ENCODE measurements at regions not wholly inside any gene's neighbourhood (a gene's known extent, or its start where the extent isn't known, plus 50 kb on each side); places are given as distances from the start of the nearest gene placed in this dataset.
"Not testable (repeated sequence)": the region's sequence is repeated elsewhere in the genome, so short reads cannot be mapped to it uniquely, and the experiment has no call there.

DNA sequence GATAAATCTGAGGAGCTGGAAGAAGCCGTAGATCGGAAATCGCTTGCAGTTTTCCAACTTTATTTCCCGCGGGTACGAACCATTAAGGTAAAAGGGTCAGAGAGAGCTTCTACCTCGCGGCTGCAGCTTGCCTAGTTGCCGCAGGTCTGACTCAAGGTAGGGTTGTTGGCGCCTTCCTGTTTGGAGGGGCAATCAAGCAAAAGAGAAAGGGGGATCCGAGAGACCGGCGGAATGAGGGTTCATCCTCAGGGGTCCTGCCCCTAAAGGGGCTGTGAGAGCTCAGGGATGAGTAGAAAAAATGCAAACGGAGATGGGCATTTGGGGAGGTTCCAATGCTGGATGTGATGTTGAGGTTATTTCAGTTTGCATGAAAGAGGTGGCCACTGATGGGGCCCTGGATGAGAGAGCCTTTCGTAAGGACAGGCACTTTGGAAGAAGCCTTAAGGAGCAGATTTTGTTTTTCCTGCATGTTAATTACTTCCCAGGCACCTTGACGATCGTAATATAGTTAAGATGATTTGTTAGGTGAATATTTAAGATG is 265.4 kb downstream of the CGGBP1 start:
- DNase-seq (ENCODE audit: low read depth), result no peak

GRCh38 chr3:87792534-87793336 is 266.1 kb downstream of the CGGBP1 start, which contains the start of gene HTR1F:
HTR1F (plus strand) TSS chr3:87792706.
- peak; percentile 38 for DNase-seq (ENCODE audit: low read depth)

GRCh38 chr3:87792198-87792533 is 266.6 kb downstream of the CGGBP1 start:
- DNase-seq (ENCODE audit: low read depth), result no peak

DNA sequence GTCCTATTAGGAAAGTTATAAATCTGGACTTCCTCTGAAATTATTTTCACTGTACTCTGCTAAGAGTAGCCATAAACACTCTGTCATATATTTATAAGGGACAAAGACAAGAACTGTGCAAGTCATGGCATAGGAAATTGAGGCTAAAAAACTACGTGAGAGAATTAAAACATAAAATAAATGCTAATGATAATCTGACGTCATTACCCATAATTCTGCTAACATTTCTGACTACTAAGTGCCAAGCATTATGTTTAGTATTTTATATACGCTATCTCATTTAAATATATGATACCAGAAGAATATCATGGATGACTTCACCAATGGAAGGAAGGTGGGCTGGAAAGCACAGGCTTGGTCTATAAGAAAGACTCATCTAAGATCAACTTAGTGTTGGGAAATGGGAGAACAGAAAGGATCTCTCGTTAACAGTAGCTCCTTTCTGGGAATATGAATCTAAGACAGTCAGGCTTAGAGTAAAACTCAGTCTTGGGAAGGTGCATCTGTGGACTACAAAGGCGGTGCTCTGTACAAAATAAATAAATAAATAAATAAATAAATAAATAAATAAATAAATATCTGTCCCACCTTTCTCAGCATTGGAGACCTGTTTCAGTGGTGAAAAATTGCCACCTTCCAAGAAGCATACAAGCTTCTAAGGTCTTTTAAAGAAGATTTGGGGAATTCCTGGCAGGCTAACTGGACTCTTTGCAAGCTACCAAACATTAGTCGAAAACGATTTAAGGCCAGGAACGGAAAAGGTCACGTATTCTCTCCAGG is 267.4 kb downstream of the CGGBP1 start:
- DNase-seq (ENCODE audit: low read depth), result no peak

GRCh38 chr3:87789049-87789448 is 269.8 kb downstream of the CGGBP1 start:
- not testable (repeated sequence) for DNase-seq (ENCODE audit: low read depth)

DNA sequence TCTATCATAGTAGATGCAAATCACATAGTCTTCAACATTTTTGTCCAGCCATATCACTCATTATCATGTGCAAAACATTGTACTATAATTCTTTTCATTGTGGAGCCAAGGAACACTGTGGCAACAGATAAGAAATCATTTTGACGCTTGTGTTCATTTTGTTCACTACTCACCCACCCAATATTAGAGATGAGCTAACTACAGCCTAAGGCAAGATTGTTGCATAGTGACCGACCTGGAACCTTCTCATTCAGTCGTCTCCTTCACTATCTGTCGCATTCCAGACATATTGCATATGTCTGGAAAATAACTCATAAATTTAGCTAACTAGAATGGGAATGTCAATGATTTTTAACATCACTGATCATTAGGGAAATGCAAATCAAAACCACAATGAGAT is 270.3 kb downstream of the CGGBP1 start:
- no peak for DNase-seq (ENCODE audit: low read depth)

DNA sequence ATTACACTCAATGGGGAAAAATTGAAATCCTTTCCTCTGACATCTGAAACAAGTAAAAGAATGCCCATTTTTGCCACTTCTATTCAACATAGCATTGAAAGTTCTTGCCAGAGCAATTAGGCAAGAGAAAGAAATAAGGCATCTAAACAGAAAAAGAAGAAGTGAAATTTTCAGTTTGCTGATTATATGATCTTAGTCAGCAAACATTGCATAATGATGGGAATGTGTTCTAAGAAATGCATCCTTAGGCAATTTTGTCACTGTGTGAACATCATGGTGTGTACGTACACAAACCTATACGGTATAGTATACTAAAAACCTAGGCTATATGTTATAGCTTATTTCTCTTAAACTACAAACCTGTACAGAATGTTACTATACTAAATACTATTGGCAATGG is 278.0 kb downstream of the CGGBP1 start:
- DNase-seq (ENCODE audit: low read depth), result no peak

DNA sequence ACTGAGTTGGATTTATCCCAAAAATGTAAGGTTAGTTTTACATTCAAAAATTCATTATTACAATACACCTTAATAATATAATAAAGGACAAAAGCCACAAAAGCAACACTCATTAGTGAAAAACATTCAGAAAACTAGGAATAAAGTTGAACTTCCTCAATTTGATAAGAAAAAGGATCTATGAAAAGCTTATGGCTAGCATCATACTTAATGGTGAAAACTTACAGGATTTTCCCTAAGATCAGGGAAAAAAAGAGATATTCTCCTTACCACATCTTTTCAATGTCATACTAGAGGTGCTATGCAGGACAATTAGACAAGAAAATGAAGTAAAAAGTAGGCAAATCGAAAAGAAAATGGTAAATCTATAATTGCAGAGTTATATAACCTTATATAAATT is 279.9 kb downstream of the CGGBP1 start:
- no peak for DNase-seq (ENCODE audit: low read depth)

- DNase-seq (ENCODE audit: low read depth), result peak; percentile 9
Measured at GRCh38 chr3:87771337-87772192, 287.2 kb downstream of the CGGBP1 start.

DNA sequence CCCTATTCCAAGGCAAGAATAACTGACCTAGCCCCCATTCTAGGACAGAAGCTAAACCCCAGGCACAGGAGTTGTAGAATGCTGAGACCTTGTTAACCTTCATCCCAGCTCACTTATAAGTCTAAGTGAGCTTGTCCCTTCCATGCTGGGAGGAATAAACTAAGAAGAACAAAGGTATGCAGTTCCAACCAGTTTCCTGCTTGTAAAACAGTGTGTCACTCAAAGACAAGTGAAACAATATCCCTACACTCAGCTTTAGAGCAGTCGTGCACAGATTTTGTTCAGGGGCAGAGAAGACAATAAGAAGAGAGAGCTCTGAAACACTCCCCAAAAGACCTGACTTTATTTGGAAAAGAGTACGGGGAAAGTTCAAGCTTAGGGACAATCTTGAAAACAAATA is 292.1 kb downstream of the CGGBP1 start:
- DNase-seq (ENCODE audit: low read depth), result no peak

DNA sequence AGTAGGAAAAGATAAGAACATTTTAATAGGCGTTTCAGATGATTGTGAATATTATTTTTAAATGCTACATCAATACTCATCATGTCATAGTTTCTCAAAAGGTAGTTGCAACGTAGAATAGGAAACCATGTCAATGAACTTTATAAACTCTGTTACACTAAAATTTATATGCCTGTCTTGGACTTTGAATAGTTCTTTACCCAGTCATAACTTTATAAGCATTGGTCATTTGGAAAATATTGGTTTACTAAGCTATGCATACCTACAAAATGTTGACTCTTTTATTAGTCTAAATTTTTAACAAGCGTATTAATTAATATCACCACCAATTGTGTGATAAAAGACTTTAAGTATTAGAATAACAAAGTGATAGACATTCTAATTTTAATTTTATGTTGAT is 293.5 kb downstream of the CGGBP1 start:
- no peak for DNase-seq (ENCODE audit: low read depth)

DNA sequence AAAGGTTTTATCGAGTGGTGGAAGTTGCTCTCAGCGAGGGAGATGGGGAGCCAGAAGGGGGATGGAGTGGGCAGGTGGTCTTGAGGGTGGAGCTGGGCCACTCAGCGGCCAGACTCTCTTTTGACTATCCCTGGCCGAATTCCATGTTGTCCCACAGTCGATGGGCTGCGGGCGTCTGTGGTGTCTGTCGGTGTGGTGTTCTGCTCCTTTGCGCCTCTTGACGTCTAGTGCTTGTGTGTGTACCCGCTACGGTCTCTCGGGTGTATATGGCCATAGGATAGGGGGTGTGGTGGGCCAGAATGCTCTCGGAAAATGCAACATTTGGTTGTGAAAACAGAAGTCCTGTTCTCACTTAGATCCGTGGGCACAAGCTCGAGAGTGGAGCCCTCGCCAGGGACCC is 297.0 kb downstream of the CGGBP1 start:
- no peak for DNase-seq (ENCODE audit: low read depth)

DNA sequence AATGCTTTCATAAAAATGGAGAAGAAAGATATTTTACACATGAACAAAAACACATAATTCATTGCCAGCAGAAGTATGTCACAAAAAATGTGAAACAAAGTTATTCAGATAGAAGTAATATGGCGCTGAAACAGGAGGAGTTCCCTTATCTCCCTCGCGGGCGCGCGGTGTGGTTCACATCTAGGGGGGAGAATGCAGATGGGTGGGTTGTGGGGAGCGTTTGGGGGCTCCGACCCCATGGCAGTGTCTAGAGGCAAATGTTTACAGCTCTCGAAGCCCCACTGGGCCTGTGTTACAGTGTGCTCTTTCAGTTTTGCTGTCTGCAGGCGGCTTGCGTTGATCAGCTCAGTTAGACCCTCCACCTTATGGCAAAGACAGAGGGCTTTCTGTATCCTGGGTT is 297.5 kb downstream of the CGGBP1 start:
- DNase-seq (ENCODE audit: low read depth), result no peak

DNA sequence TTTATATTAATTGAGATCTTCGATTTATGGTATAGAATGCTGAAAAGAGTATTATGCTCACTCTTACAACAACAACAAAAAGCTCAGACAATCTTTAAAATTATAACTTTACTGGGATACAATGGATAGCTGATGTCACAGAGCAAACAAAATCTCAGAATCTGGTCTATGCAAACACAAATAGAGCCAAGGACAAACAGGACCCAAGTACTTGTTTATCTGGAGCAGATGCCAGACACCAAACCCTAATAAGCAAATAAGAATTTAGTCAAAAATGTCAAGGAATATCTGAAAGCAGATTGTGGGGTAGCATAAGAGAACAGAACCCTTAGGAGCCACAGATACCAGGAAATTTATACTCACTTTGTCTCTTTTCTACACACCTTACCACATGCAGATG is 302.2 kb downstream of the CGGBP1 start:
- DNase-seq (ENCODE audit: low read depth), result no peak

- no peak for DNase-seq (ENCODE audit: low read depth)
Measured at GRCh38 chr3:87755852-87756251, 303.0 kb downstream of the CGGBP1 start.

DNA sequence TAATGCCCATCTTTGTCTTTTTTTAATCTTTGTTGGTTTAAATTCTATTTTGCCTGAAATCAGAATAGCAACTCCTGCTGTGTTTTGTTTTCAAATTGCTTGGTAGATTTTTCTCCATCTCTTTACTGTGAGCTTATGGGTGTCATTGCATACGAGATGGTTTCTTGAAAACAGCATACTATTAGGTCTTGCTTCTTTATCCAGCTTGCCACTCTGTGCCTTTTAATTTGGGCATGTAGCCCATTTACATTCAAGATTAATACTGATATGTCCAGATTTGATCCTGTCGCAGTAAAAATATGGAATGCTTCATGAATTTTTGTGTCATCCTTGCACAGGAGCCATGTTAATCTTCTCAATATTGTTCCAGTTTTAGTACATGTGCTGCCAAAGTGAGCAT is 316.6 kb downstream of the CGGBP1 start:
- no peak for DNase-seq (ENCODE audit: low read depth)

DNA sequence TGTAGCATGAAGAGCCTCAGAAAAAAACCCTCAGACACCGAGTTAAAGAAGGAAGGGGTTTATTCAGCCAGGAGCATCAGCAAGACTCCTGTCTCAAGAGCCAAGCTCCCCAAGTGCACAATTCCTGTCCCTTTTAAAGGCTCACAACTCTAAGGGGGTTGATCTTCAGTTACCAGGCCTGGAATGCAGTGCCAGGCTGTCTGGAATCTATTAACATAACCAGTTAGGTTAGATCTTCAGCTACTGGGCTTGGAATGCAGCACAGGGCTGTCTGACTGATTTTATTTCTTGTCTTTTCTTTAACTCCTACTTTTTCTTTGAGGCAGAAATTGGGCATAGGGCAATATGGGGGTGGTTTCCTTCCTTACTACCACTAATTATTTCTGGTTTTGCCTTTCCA is 317.9 kb downstream of the CGGBP1 start:
- DNase-seq (ENCODE audit: low read depth), result not testable (repeated sequence)

GRCh38 chr3:87737817-87738216 is 321.0 kb downstream of the CGGBP1 start:
- peak; percentile 20 for DNase-seq (ENCODE audit: low read depth)

DNA sequence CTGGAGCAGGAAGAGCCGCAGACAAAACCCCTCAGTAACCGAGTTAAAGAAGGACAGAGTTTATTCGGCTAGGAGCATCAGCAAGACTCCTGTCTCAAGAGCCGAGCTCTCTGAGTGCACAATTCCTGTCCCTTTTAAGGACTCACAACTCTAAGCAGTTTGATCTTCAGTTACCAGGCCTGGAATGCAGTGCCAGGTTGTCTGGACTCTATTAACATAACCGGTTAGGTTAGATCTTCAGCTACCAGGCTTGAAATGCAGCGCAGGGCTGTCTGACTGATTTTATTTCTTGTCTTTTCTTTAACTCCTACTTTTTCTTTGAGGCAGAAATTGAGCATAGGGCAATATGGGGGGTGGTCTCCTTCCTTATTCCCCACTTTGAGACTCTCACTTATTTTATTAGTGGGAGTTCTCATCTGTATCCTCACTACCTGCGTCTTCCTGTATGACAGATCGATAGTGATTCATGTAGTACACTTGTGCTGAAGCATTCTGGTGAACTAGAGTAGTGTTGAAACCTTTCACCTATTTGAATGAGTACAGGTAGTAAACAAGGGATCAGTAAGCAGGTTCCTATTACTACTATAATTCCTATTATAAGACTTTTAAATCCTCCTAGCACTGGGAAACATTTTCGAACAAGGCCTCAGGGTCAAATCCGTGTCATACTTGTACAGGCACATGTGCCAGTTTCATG is 325.0 kb downstream of the CGGBP1 start:
- DNase-seq (ENCODE audit: low read depth), result no peak

- DNase-seq (ENCODE audit: low read depth), result no peak
Measured at GRCh38 chr3:87732294-87732693, 326.5 kb downstream of the CGGBP1 start.

GRCh38 chr3:87727783-87728182 is 331.0 kb downstream of the CGGBP1 start:
- no peak for DNase-seq (ENCODE audit: low read depth)

Measured in Daoy (cell line).